ENCODE measurements at regions not wholly inside any gene's neighbourhood (a gene's known extent, or its start where the extent isn't known, plus 50 kb on each side); places are given as distances from the start of the nearest gene placed in this dataset.

GRCh38 chr14:54335569-54336155 lies 61.1 kb upstream of the CDKN3 start:
- DNase-seq (ENCODE audit: low spot score in 2 of 2) (no peak), FAIRE-seq (no peak)

GRCh38 chr14:54337314-54337713 lies 59.5 kb upstream of the CDKN3 start:
- DNase-seq (ENCODE audit: low spot score in 2 of 2) (no peak), FAIRE-seq (no peak)

DNA sequence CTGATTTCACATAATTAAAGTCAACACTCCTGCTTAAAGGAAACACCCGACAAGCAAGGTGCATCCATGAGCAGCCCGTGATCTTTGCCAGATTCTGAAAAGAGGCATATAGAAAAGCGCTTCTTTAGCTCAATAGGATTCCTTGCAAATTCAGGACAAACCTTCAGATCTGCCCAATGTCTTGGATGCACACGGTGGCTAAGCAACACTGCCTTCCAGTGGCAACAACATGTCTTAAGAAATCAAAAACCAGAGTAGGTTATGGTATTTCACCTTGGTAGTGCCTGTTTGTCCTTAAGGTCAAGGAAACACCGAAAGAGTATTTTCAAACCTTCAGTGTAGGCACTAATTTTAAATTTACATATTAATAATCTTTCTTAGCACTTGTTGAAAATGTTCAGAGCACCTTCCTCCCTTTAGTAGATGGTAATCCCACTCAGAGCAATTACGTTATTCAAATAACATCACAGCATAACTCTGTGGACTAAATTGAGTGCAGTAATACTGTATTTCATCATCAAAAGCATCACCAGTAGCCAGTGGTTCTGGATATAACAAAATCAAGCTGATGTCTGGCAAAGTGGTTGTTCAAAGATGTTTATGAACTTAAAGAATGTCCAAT lies 58.0 kb upstream of the CDKN3 start:
- no peak for FAIRE-seq
- DNase-seq (ENCODE audit: low spot score in 2 of 2) = no peak

DNA sequence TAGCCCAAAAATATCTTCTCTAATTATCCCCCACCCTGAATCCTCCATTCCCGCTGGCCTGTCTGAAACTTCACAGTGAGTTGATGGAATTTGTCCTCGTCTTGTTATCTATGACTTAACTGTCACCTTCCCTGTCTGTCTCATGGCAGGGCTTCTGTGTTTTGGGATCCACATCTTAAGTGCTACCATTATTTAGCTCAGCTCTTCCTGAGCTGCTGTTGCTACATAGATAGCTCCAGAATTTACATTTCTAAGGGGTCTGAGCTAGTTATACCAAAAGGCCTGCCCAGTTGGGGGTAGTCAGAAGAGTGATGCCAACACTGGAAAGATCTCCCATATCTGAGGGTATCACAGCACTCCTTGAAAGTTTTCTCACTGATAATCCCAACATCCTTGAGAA lies 57.0 kb upstream of the CDKN3 start:
- FAIRE-seq (no peak), DNase-seq (ENCODE audit: low spot score in 2 of 2) (no peak)

GRCh38 chr14:54342806-54343205 lies 54.0 kb upstream of the CDKN3 start:
- no peak for FAIRE-seq

DNA sequence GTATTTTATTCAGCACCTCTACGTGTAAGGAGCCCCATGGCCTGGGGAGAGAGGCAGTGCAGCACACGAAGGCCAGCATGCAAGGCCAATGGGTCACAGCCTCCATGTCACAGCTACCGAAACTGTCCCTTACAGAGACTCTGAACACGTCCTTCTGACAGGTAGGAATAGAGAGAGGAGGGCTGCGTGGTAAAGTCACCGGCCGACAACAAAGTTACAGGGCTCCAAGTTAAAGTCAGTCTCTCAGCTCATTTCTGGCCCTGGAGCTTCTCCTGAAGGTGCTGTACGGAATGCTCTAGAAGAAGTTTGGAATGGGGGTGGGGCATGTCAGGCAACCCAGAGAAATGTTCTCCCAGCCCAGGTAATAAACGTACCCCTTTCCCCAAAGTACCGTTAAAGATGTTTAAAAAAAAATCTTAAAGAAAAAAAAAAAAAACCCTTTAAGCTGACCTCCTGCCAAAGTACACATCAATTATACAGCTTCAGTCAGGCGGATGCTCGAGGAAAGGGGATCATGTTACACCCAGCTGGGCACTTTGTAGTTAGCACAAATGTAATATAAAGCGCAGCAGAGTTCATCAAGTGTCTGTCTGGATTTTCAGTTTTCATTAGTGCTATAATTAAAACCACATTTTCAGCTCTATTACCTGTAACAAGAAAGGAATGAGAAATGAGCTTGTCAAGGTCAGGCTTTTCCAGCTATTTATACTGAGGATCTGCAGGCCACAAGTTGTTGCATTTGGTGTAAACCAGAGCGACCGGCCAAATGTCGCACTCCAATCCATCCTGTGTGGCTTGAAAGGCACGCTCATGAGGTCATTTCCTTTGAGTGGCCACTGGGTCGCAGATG lies 53.3 kb upstream of the CDKN3 start:
- FAIRE-seq = no peak
- no peak for DNase-seq (ENCODE audit: low spot score in 2 of 2)

More at GRCh38 chr14:54342806-54343205, 54.0 kb upstream of the CDKN3 start:
- no peak for DNase-seq (ENCODE audit: low spot score in 2 of 2)

DNA sequence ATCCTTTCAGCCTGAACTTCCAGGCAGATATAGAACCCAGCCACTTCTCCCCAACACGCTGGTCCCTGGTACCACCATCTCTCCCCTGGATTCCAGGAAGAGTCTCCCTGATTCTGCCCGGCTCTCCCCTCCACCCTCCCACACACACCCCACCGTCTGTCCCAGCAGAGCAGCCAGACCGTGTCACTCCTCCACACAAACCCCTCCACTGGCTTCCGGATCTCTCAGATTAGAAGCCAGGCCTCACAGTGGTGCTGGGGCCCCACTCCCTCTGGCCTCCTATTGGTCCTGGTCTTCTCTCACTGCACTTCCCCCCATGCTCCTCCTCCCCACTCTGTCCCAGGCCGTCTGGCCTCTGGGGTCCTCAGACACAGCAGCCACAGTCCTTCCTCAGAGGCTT lies 52.4 kb upstream of the CDKN3 start:
- DNase-seq (ENCODE audit: low spot score in 2 of 2) = no peak
- FAIRE-seq = no peak

DNA sequence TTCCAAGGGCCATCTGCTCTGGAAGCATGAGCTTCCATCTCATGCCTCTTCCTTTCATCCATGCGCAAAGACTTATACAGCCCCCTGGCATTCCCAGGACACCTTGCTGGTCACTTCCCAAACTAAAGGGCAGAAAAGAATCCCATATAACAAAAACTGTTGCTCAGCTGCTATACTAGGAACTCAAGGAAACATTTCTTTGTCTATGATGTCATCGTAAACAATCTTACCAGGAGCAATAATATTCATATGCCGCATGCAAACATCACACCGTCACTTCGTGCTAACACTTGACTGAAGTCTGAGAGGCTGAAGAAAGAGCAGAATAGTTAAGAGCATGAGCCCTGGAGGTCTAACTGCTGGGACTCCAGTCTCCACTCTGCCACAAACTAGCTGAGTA lies 50.5 kb upstream of the CDKN3 start:
- FAIRE-seq = no peak
- DNase-seq (ENCODE audit: low spot score in 2 of 2) = no peak
